H1 (cell line): ENCODE measurements at regions not wholly inside any gene's neighbourhood (a gene's known extent, or its start where the extent isn't known, plus 50 kb on each side); places are given as distances from the start of the nearest gene placed in this dataset.

ENCODE experiments used
- CTCF ChIA-PET: fragments of 300-600 bp; sonication (Branson Sonifier 250); formaldehyde crosslinking; loops from one replicate; lab custom pipeline; 2021; ENCODE audit not compliant: partially characterized antibody; lab: Charles Lee
- POLR2A ChIA-PET: fragments of 300-600 bp; sonication (Branson Sonifier 250); formaldehyde crosslinking; loops from one replicate; lab custom pipeline; 2021; ENCODE audit warnings: inconsistent platforms; ENCODE audit not compliant: partially characterized antibody; lab: Charles Lee
- DNase-seq, 2 experiments: peaks; one replicate each; pipeline versions ENCODE4 v3.0.0 to v3.0.0-alpha.2; 2010 to 2022; ENCODE audit warnings: low spot score in 2 of 2, low read depth in 1 of 2, mixed read lengths in 1 of 2
- FAIRE-seq: peaks from 2 replicates; lab custom pipeline; 2011; peaks lifted over from hg19 to GRCh38; lab: Jason Lieb, UNC
- H2AFZ ChIP-seq: 2 replicates; pipeline ENCODE4 v1.8.1; 2012; ENCODE audit warnings: low read length, inconsistent platforms
- H2AK5ac ChIP-seq: 2 replicates; pipeline ENCODE4 v1.6.1; 2013; ENCODE audit warnings: low read depth, low read length
- H2BK120ac ChIP-seq: replicated peaks from 2 replicates; pipeline ENCODE3; 2013; ENCODE audit warnings: low read depth, low read length, inconsistent platforms
- H2BK12ac ChIP-seq: 2 replicates; pipeline ENCODE4 v1.6.1; 2013; ENCODE audit warnings: low read depth, low read length
- H2BK15ac ChIP-seq: 2 replicates; pipeline ENCODE4 v1.6.1; 2013; ENCODE audit warnings: low read length
- H2BK20ac ChIP-seq: 2 replicates; pipeline ENCODE4 v1.6.1; 2013; ENCODE audit warnings: low read length
- H2BK5ac ChIP-seq: 2 replicates; pipeline ENCODE4 v1.6.1; 2013; ENCODE audit warnings: low read depth, low read length
- H3K14ac ChIP-seq: 2 replicates; pipeline ENCODE4 v1.6.1; 2013; ENCODE audit warnings: inconsistent platforms; ENCODE audit not compliant: insufficient read length
- H3K18ac ChIP-seq: 2 replicates; pipeline ENCODE4 v1.6.1; 2013; ENCODE audit warnings: low read length; ENCODE audit errors: extremely low read depth
- H3K23ac ChIP-seq: 2 replicates; pipeline ENCODE4 v1.6.1; 2013; ENCODE audit warnings: inconsistent platforms; ENCODE audit not compliant: insufficient read length
- H3K23me2 ChIP-seq: 2 replicates; pipeline ENCODE4 v1.6.1; 2013; ENCODE audit warnings: low read depth, low read length
- H3K27ac ChIP-seq: 2 replicates; pipeline ENCODE4 v1.6.1; 2011; ENCODE audit warnings: low read depth, low read length, inconsistent platforms
- H3K27me3 ChIP-seq, 4 experiments: replicated peaks in 1 of 4; 1 replicate in 1 of 4; 2 replicates in 3 of 4; pipeline versions ENCODE4 v1.6.1 to v1.8.1; 2011 to 2013; ENCODE audit warnings: low read length in 3 of 4, mild to moderate bottlenecking in 3 of 4, inconsistent platforms in 2 of 4, mixed read lengths in 2 of 4, moderate library complexity in 1 of 4; ENCODE audit not compliant: control insufficient read depth in 3 of 4, insufficient read depth in 3 of 4; ENCODE audit errors: extremely low read depth in 1 of 4
- H3K36me3 ChIP-seq, 4 experiments: 2 replicates each; pipeline versions ENCODE4 v1.6.1 to v1.8.1; 2011 to 2013; ENCODE audit warnings: mild to moderate bottlenecking in 4 of 4, low read length in 3 of 4, moderate library complexity in 2 of 4, control low read depth in 1 of 4, inconsistent platforms in 1 of 4; ENCODE audit not compliant: insufficient read depth in 4 of 4, control insufficient read depth in 2 of 4
- H3K4ac ChIP-seq: replicated peaks from 2 replicates; pipeline ENCODE3; 2013; ENCODE audit warnings: low read length, low read depth, mixed read lengths, inconsistent platforms; ENCODE audit not compliant: insufficient read length
- H3K4me1 ChIP-seq, 4 experiments: replicated peaks in 1 of 4; 1 replicate in 1 of 4; 2 replicates in 3 of 4; pipeline versions ENCODE4 v1.6.1 to v1.8.1; 2011 to 2013; ENCODE audit warnings: low read length in 3 of 4, inconsistent platforms in 2 of 4, mixed read lengths in 1 of 4; ENCODE audit not compliant: insufficient read depth in 4 of 4, control insufficient read depth in 3 of 4
- H3K4me2 ChIP-seq, 2 experiments: 2 replicates each; pipeline versions ENCODE4 v1.6.1 to v1.8.1; 2011 to 2013; ENCODE audit warnings: low read depth in 2 of 2, low read length in 2 of 2, control low read depth in 1 of 2, inconsistent platforms in 1 of 2, mild to moderate bottlenecking in 1 of 2; ENCODE audit not compliant: insufficient read depth in 1 of 2
- H3K4me3 ChIP-seq, 4 experiments: fragments of 200-600, 300-600 bp in 1 of 4; sonication (generic), shearing (Covaris generic), sonication (Bioruptor Twin) in 1 of 4; 2 replicates each; pipeline versions ENCODE4 v1.5.1 to v1.8.1; 2011 to 2016; ENCODE audit warnings: low read length in 4 of 4, low read depth in 3 of 4, control low read depth in 2 of 4, inconsistent platforms in 2 of 4, mild to moderate bottlenecking in 2 of 4, mixed read lengths in 1 of 4, moderate library complexity in 1 of 4; ENCODE audit not compliant: insufficient read depth in 2 of 4; ENCODE audit errors: extremely low read depth in 1 of 4
- H3K56ac ChIP-seq: replicated peaks from 2 replicates; pipeline ENCODE3; 2013; ENCODE audit warnings: low read depth, mild to moderate bottlenecking, mixed read lengths, low read length, inconsistent platforms; ENCODE audit not compliant: insufficient read length
- H3K79me1 ChIP-seq: 2 replicates; pipeline ENCODE4 v1.6.1; 2013; ENCODE audit warnings: low read depth, low read length, control low read depth
- H3K79me2 ChIP-seq, 2 experiments: 2 replicates each; pipeline versions ENCODE4 v1.6.1 to v1.8.1; 2012 to 2013; ENCODE audit warnings: low read length in 2 of 2, mild to moderate bottlenecking in 2 of 2, inconsistent platforms in 1 of 2; ENCODE audit not compliant: insufficient read depth in 2 of 2, control insufficient read depth in 1 of 2
- H3K9ac ChIP-seq, 4 experiments: replicated peaks in 1 of 4; 1 replicate in 1 of 4; 2 replicates in 3 of 4; pipeline versions ENCODE4 v1.6.1 to v1.8.1; 2011 to 2013; ENCODE audit warnings: low read depth in 3 of 4, low read length in 3 of 4, control low read depth in 2 of 4, mild to moderate bottlenecking in 2 of 4, moderate library complexity in 2 of 4, inconsistent platforms in 1 of 4; ENCODE audit errors: extremely low read depth in 1 of 4
- H3K9me3 ChIP-seq, 2 experiments: 2 replicates each; pipeline versions ENCODE4 v1.6.1 to v1.8.1; 2012 to 2013; ENCODE audit warnings: mild to moderate bottlenecking in 2 of 2, moderate library complexity in 2 of 2, control low read depth in 1 of 2, inconsistent platforms in 1 of 2, low read depth in 1 of 2, low read length in 1 of 2, mixed read lengths in 1 of 2; ENCODE audit not compliant: insufficient read depth in 2 of 2
- H4K20me1 ChIP-seq, 2 experiments: replicated peaks in 1 of 2; 2 replicates each; pipeline versions ENCODE3 to v1.8.1; 2011 to 2013; ENCODE audit warnings: inconsistent platforms in 2 of 2, low read length in 2 of 2, mild to moderate bottlenecking in 1 of 2; ENCODE audit not compliant: insufficient read depth in 2 of 2, control insufficient read depth in 1 of 2
- H4K5ac ChIP-seq: 2 replicates; pipeline ENCODE4 v1.6.1; 2013; ENCODE audit warnings: low read length, low read depth, mixed read lengths, inconsistent platforms; ENCODE audit not compliant: insufficient read length
- H4K8ac ChIP-seq: 2 replicates; pipeline ENCODE4 v1.8.0; 2013; ENCODE audit warnings: mild to moderate bottlenecking, moderate library complexity, low read length, inconsistent platforms; ENCODE audit not compliant: insufficient read depth; ENCODE audit errors: extremely low read depth
- H4K91ac ChIP-seq: replicated peaks from 2 replicates; pipeline ENCODE3; 2013; ENCODE audit warnings: low read length, mixed read lengths, inconsistent platforms; ENCODE audit not compliant: insufficient read length
- ASH2L ChIP-seq: fragments of 200-600, 300-600 bp; sonication (generic); IDR thresholded peaks from one replicate; pipeline ENCODE4 v1.7.1; 2017; ENCODE audit warnings: low read length
- EP300 ChIP-seq, 2 experiments: IDR thresholded peaks; 1 replicate in 1 of 2; 2 replicates in 1 of 2; pipeline ENCODE4 v1.6.1; 2011 to 2012; ENCODE audit warnings: low read depth in 2 of 2, low read length in 2 of 2, mild to moderate bottlenecking in 2 of 2, borderline replicate concordance in 1 of 2, inconsistent platforms in 1 of 2, moderate library complexity in 1 of 2
- KDM1A ChIP-seq: fragments of 200-600, 300-600 bp; sonication (generic); IDR thresholded peaks from 2 replicates; pipeline ENCODE4 v1.7.1; 2016; ENCODE audit warnings: mild to moderate bottlenecking, low read length, borderline replicate concordance
- MAX ChIP-seq: IDR thresholded peaks from 2 replicates; pipeline ENCODE4 v1.6.1; 2012; ENCODE audit warnings: inconsistent platforms
- POU5F1 ChIP-seq: IDR thresholded peaks from 2 replicates; pipeline ENCODE4 v1.6.1; 2011; ENCODE audit warnings: low read depth, mild to moderate bottlenecking, low read length, moderate library complexity
- SIRT6 ChIP-seq: IDR thresholded peaks from one replicate; pipeline ENCODE4 v1.7.1; 2012; ENCODE audit warnings: low read length, inconsistent platforms
- TEAD4 ChIP-seq: IDR thresholded peaks from 2 replicates; pipeline ENCODE4 v1.6.1; 2012; ENCODE audit warnings: low read depth, low read length, inconsistent platforms, mixed read lengths
- WGBS, 2 experiments: shearing (Covaris generic) in 1 of 2; methylation state at CpG; one replicate each; pipeline versions ENCODE4 v1.1.6 to v1.1.7; 2013 to 2015; ENCODE audit warnings: low lambda C conversion rate in 2 of 2, mixed read lengths in 2 of 2, inconsistent platforms in 1 of 2, low coverage in 1 of 2, missing lambda C conversion rate in 1 of 2; ENCODE audit not compliant: insufficient replicate concordance in 2 of 2, insufficient coverage in 1 of 2, insufficient read length in 1 of 2; ENCODE audit errors: extremely low coverage in 1 of 2, missing lambda C conversion rate in 1 of 2; 5-methylcytosine and 5-hydroxymethylcytosine counted together

GRCh38 chr1:58403894-58404293 lies 142.6 kb downstream of the OMA1 start:
- Histone ChIP-seq H3K4me2 (no peak overlapping the region), H4K8ac (no peak overlapping the region), H4K5ac (no peak overlapping the region), H3K4me1 (peaks cover 0 to 4% (median 2%) of the 10 kb centered on the region in 4 experiments; a peak in 3 of 7 replicates), H3K36me3 (no peaks in the 10 kb centered on the region), H2BK120ac (no peak overlapping the region), H3K4ac (no peak overlapping the region), H4K20me1 (no peaks in the 10 kb centered on the region), H3K27me3 (no peaks in the 10 kb centered on the region), H3K23ac (no peak overlapping the region), H3K4me3 (no peak overlapping the region), H2AFZ (no peak overlapping the region), H3K9ac (no peak overlapping the region)
- DNase-seq, result no peak
- POLR2A ChIA-PET, result no interaction called here
- CTCF ChIA-PET, result interaction anchor here (2.5 kb wide), 1 partner anchor 153 kb away, joined by 6 read pairs; no protein-coding TSS in a partner anchor
- no peak for TF ChIP-seq EP300 (IDR thresholded peaks at IDR 0.05; ENCODE audit: borderline replicate concordance in 1 of 2, low read depth in 2 of 2, low read length in 2 of 2)
- TF ChIP-seq SIRT6, result no peak
- no peak for TF ChIP-seq POU5F1
- TF ChIP-seq MAX, result no peak
- no peak for TF ChIP-seq KDM1A
- TF ChIP-seq ASH2L, result no peak
- no peak for TF ChIP-seq TEAD4
- TF ChIP-seq, all 59 proteins: peak for 0
- Histone ChIP-seq H3K9me3 (no peaks in the 10 kb centered on the region), H2BK20ac (no peak overlapping the region), H3K79me2 (no peaks in the 10 kb centered on the region), H2BK15ac (no peak overlapping the region), H2BK12ac (no peak overlapping the region), H2AK5ac (no peak overlapping the region), H3K27ac (no peak overlapping the region), H4K91ac (no peak overlapping the region), H3K18ac (no peak overlapping the region), H3K23me2 (no peaks in the 10 kb centered on the region; the same call in 1 of the 2 replicates), H2BK5ac (no peak overlapping the region), H3K14ac (no peak overlapping the region), H3K79me1 (no peaks in the 10 kb centered on the region), H3K56ac (no peak overlapping the region)
- WGBS, 2 experiments, result 100% methylated on average over 1 of the region's 1 CpG; no CpG with 5 or more reads in 1 of the 2 experiments
- no peak for FAIRE-seq
